Epidermal melanocyte (primary cell): ENCODE measurements at regions not wholly inside any gene's neighbourhood (a gene's known extent, or its start where the extent isn't known, plus 50 kb on each side); places are given as distances from the start of the nearest gene placed in this dataset.

ENCODE experiments used
- DNase-seq: peaks from one replicate; pipeline ENCODE4 v3.0.0; 2011; ENCODE audit warnings: low spot score; ENCODE audit not compliant: insufficient read length

DNA sequence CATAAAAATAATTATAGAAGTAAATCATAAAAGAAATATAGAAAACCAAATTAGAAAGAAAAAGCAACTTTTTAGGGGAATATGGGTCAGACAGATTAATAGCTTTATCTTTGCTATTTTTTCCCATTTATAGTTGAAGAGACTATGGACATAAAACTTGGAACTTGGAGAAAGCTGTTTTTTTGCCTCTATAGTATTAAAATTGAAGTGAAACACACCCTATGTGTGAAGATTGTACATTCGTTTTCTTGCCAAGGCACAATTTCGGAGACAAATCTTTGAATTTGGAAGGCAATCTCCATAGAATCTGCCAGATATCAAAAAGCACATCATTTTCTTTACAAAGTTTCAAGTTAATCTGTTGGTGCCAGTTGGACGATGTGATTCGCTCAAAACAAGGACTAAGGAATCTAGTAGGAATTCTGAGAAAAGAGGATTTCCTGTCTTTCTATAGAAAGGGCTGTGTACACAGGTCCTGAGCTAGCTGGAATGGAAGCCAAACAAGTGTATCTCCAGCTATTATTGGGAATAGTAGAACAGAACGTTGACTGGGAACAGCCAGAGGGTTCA, 156.3 kb downstream of the SLC7A11 start:
- no peak for DNase-seq

DNA sequence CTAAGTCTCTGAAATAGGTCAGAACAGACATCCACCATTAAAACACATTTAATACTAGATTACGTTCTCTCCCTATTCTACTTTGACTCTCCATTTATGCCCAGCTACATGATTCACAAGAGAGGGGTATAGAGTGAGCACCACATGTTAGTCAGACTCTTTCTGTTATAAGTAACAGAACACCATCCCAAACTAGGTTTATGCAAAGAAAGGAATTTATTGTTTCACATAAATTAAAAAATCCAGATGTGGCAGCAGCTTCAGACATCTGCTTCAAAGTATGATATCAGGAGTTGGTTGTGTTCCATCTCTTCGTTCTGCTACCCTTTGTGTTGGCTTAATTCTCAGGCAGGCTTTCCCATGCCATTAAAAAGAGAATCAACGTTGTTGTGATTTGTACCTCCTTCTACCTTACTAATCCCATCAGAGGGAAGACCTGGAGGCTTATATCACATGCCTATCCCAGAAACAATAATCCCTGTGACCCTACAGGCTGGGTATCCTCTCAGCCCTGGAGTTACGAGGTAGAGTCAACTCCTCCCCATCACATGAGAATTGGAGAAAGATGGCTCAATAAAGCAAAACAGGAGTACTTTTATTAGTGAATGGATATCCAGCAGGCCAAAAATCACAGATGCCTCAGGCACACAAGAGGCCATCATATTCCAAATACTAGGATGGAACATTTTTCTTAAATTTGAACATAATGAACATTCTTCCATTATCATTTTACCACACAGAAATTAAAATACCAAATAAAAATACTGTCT, 163.2 kb downstream of the SLC7A11 start:
- DNase-seq = peak; percentile 19

DNA sequence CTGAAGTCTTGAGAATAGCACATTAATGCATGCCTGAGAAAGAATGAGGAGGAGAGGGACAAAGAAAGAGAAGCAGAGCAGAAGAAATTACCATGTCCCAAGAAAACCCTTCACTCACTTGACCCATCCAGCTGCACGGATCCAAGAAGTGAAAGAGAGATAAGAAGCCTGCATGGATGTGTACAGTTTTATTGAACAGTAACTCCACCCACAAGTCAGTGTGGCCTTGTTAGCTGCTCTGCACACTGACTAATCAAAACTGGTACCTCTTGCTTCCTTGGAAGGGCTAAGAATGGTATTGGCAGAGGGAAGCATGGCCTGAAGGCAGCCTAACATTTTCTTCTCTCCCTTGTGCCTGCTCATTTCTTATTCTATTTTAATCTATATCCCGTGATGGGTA, 163.9 kb downstream of the SLC7A11 start:
- no peak for DNase-seq

DNA sequence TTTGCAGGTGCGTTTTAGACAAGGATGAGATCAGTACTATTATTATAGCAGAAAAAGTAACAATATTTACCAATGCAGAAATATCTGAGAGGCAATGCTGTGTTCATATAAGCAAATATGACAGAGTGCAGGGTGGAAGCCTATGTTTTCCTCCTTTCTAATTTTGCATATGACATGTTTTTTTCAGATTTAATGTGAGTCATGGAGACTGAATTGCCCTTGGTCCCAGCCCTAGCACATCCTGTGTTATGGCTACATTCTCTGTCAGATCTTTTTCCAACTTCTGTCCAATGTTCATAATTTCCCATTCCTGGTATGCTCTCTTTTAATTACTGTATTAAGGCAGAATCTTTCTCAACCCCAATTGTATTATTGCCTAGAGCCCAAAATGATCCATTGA, 165.6 kb downstream of the SLC7A11 start:
- DNase-seq = no peak

DNA sequence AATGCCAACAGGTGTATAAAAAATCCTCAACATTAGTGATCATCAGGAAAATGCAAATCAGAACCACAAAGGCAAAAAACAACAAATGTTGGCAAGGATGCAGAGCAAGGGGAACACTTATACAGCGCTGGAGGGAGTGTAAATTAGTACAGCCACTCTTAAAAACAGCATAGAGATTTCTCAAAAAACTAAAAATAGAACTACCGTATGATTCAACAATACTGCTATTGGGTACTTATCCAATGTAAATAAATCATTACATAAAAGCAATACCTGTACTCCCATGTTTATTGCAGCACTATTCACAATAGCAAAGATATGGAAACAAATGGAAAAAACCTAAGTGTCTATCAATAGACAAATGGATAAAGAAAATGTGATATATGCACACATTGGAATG, 171.3 kb downstream of the SLC7A11 start:
- DNase-seq = no peak

DNA sequence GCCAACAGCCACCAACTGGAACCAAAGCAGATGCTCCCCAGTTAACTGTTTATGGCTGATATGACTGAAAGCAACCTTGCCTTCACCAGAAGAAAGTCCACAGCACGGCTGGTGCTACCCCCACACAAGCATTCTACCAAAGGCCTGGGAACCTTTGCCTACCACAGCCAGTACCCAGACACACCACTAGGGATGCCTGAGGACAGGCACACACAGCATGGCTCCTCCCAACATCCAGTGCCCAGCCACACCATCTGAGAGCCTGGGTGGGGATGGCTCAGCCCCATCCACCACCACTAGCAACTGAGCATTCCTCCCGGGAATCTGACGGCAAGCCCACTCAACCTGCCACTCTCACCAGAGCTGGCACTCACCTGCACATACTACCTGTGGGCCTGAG, 178.6 kb downstream of the SLC7A11 start:
- DNase-seq = no peak

DNA sequence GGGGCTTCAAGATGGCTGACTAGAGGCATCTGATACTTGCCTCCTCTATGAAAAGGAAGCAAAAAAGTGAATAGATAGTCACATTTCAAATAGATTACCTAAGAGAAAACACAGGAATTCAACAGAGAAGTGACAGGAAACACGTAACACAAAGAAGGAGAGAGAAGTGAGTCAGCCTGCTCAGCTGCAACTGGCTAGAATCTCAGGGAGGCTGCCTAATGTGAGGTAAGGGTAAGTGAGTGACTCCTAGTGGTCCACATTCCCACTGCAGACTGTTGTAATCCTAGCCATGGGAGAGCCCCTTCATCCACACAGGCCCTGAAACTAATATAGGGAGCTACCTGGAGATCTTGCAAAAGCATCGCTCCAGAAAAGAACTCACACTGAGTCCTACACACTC, 179.2 kb downstream of the SLC7A11 start:
- no peak for DNase-seq

DNA sequence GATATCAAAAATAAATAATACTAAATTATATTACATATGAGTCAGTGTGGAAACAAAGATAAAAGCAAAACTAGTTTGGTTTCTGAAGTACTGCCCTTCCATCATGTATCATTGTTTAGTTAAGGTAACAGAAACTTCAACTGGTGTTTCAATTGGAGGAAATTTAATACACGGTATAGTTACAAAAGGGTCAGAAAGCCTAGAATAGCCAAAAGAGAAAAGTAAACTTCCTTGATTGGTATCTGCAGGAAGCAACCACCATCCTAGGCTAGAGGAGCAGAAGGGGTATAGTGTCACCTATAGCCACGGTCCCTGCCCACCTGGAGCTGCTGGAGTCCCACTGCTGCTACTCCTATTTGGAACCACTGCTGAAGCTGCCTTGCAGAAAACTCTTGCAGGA, 185.6 kb downstream of the SLC7A11 start:
- DNase-seq = no peak

DNA sequence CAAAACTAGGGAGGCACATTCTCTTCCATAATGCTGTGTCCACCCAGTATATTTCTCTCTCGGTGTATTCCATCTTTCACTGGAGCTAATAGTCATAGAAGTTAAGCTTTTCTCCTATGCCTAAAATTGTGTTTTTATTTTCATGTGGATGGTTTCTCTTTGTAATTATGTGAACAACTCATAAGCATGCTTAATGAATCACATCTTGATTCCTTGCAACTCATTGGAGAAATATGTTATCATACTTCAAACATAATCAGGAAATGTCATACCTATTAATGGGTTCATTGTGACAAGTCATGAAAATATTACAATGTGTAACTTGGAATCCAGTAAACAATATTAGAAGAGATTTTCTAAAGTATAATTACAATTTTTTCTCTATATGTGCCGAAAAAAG, 186.3 kb downstream of the SLC7A11 start:
- no peak for DNase-seq

DNA sequence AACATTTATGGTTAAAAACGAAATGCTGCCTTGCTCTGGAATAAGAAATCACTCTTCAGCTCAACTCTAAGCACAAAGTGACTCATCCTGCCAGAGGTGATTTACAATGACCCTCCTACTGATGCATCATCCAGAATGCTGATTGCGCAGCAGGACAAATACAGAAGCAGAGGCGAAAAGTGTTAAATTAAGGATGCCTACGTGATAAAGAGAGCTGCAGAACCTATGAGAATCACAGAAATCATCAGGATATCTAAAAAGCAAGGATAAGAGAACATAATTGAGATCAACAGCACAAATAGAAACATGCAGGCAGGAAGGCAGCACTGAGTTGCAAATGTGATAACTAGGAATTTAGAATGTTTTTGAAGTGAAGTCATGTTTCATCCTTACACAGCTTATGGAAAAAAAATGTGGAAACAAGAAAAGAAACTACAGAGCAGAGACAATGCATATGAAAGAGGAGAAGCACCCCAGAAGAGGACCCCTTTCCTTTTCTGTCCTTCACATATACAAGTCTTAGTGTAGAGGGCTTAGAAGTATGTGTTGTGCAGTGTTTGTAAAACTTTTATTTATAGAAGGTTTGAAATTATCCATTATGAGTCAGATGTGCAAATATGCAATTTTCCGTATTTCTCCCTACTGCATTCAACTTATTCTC, 188.4 kb downstream of the SLC7A11 start:
- DNase-seq = peak; percentile 30

DNA sequence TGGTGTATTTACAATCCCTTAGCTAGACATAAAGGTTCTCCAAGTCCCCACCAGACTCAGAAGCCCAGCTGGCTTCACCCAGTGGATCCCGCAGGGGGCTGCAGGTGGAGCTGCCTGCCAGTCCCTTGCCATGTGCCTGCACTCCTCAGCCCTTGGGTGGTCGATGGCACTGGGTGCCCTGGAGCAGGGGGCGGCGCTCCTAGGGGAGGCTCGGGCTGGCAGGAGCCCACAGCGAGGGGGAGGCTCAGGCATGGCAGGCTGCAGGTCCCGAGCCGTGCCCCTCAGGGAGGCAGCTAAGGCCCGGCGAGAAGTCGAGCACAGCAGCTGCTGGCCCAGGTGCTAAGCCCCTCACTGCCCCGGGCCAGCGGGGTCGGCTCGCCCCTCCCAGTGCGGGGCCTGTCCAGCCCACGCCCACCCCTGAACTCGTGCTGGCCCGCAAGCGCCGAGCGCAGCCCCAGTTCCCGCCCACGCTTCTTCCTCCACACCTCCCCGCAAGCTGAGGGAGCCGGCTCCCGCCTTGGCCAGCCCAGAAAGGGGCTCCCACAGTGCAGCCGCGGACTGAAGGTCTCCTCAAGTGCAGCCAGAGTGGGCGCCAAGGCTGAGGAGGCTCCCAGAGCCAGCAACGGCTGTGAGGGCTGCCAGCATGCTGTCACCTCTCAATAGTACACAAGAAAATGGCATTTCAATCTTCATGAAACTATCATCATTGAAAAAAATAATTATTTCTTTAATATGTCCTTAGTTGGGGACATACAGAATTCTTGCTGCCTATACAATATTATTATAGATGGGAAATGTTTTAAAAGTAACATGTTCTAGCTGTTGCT, 189.1 kb downstream of the SLC7A11 start:
- no peak for DNase-seq

DNA sequence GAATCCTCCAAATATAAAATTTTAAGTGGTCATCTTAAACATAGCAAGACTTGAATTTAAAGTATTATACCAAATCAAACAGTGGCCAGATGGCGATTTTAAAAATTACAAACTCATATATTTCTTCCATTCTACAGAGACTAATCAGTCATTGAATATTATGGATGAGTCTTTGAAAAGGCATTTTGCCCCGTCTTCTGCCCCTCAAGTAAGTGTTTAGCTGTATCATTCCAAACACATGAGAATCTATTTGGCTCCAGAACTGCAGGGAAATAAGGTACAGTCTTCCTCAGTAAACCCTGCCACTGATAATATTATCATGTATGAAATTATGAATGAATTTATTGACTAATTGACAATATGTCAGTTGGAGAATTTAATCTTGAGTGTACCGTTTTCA, 191.0 kb downstream of the SLC7A11 start:
- no peak for DNase-seq

DNA sequence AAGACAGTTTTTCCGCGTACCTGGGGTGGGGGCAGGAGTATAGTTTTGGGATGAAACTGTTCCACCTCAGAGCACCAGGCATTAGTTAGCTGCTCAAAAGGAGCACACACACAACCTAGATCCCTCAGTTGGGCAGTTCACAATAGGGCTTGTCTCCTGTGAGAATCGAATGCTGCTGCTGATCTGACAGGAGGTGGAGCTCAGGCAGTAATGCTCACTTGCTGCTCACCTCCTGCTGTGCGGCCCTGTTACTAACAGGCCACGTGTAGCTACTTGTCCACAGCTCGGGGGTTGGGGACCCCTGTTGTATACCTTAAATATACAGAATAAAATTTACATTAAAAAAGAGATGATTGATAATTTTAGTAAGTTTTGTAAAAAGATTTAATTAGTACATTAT, 191.5 kb downstream of the SLC7A11 start:
- DNase-seq = no peak

DNA sequence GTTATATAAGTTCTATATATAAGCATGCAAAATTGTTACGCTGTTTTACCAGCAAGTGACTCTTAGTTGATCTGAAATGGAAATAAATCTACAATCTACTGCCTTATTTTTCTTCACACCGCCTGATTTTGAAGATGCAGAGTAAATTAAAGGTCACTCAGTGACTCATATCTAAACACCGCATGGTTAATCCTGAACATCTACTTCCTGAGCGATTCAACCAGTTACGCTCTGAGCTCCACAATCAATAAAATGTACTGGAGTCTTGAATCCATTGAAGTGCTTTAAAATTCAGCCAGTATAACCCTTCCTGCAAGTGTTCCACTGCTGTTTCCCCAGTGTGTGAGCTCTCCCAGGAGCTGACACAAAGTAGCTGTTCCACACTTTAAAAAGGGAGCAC, 192.8 kb downstream of the SLC7A11 start:
- no peak for DNase-seq

DNA sequence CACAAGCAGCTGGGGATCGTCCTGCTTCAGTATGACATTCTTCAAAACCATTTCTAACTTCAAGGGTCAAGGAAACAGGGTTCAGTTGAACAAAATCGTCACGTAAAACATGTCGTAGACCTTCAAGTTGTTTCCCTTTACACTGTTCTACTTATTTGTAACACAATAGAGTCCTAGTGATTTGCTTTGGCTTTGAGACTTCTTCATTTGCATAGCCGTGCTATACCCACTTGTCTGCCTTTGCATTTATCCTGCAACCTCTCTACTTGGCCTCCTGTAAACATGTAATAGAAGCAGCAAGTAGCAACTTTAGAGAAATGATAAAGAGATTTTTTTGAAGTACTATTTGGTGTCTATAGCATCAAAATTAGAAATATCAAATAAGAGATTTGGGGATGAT, 194.9 kb downstream of the SLC7A11 start:
- no peak for DNase-seq

DNA sequence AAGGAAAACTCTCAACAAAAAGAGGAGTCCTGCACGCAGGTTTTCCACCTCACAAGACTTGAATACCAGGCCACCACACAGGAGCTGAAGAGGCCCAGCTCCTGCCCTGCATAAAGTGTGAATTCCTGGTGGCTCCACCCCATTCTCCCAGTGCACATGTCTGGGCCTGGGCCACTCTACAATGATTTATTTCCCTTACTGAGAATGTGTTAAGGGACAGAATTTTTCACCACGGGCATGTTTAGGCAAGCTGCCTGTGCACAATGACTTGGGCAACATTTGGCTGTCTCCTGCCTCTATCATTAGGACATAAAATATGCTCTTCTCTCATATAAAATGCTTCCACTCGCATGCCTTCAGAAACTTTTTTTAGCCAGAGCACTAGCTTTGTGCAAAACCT, 197.1 kb downstream of the SLC7A11 start:
- no peak for DNase-seq

DNA sequence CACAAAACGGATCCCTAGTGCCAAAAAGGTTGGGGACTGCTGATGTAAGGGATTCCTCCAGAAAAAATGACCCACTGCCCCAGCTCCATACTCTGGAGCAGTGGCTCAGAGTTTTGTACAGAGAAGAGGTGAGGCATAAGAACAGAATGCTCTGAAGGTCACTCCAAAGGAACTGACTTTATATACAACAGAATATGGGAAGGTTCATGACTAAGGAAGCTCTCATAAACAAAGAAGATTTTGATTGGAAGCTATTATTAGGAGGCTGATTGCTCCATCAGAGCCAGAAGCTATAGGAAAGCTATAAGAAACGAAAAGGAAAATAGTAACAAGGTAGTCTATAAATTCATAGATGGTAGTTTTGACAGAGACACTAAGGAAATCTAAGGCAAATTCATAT, 203.1 kb downstream of the SLC7A11 start:
- DNase-seq = no peak

DNA sequence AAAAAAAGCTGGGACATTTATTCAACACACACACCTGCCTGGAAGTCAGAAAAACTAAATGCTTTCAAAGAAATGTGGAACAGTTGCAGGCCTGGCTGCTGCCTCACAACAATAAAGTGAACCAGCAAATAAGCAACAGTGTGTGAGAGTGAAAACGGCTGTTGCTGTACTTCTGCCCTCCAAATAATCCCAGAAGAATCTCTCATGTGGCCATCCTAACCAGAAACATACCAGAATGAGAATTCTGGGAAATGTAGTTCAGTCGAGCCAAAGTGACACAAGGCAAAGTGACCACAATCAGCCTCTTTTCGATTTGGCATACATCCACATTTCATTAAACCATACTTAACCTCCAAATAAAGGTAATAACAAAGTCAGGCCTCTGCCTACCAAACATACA, 204.5 kb downstream of the SLC7A11 start:
- peak; percentile 27 for DNase-seq

DNA sequence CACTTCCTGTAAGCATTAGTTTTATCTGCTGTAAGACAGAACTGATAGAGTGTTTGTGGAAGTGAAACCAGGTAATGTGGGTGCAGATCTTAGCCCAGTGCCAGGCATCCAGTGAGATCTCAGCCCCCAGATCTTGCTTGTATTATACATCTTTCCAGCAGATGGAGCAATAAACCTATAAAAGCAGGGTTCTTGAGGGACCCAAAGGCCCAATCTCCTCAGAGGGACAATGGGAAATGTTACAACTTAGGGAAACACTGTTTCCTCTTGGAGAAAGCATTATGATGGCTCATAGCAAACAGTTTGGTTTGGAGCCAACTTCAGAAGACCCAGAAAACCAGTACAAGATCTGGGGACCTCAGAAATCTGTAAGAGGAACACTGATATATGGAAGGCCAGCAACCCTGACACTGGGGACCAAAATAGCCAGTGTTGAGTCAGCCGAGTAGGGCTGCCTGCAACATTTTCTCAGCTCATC, 206.3 kb downstream of the SLC7A11 start:
- DNase-seq = peak; percentile 67

DNA sequence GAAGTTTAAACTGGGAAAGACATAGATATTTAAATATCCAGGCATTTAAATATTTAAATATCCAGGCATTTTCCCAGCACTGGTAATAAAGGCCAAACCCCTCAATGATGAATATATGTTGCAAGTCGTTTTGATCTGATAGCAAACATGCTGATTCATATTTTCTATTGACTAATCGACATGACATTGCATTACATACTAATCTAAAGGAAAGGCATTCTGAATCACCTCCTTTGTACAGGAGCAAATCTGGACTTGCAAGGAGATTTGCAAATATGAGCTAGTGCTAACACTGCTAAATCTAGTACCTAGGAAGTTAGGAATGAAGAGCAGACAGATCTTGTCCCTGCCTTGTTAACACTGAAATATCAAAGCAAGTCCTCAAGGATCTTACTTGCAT, 207.3 kb downstream of the SLC7A11 start:
- no peak for DNase-seq

DNA sequence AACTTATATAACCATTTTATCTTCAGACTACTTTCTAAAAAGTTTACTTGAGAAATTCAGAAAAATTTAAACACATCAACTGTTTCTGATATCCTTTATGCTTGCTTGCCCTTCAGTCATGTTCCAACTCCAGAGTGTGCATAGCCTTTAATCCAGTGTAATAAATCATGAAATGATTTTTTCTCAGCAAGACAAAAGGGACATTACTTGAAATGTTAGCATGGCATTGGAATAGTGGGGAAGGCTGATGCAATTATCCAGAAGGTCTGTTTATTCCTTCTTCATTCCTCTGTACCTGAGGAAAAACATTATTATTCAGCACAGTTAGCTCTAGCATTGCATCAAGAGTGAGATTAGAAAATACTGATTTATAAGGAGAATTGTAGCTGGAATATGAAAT, 209.9 kb downstream of the SLC7A11 start:
- DNase-seq = no peak

DNA sequence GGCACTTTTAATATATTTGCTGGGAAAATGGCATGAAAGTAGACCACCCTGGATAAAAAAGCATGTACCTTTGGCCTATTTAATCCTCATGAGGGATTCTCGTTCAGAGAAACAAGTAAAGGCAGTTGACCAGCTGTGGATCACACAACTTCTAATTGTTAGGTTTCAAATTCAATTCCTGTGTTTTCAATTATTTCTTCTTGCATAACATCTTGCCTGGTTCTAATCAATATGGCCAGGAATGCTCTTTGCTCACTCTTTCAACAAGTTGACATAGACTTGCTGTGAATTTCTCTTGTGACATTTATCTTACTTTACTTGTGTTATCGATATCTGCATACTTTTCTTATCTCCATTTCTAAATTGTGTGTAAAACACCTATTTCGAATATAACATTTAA, 211.8 kb downstream of the SLC7A11 start:
- no peak for DNase-seq
